Stimulated activated CD8-positive, alpha-beta memory T cell treated with anti-CD3 and anti-CD28 coated beads, Interleukin-2, amount 100 ng/mL, for 48 hours (primary cell): ENCODE measurements at regions not wholly inside any gene's neighbourhood (a gene's known extent, or its start where the extent isn't known, plus 50 kb on each side); places are given as distances from the start of the nearest gene placed in this dataset.
"Not testable (repeated sequence)": the region's sequence is repeated elsewhere in the genome, so short reads cannot be mapped to it uniquely, and the experiment has no call there.

Source experiments
- DNase-seq, 2 donors: peaks; one replicate each; pipeline ENCODE4 v3.0.0-alpha.2; 2020; ENCODE audit warnings: low read depth in 2 of 2

- DNase-seq: no peak
These were observed 160.1 kb upstream of the DAP start for GRCh38 chr5:10921160-10921559.

- no peak for DNase-seq
These were observed 159.4 kb upstream of the DAP start for GRCh38 chr5:10920400-10920799.

GRCh38 chr5:10914741-10915480, 153.9 kb upstream of the DAP start:
- no peak for DNase-seq

GRCh38 chr5:10913841-10914240, 152.8 kb upstream of the DAP start:
- no peak for DNase-seq

GRCh38 chr5:10913181-10913810, 152.3 kb upstream of the DAP start:
- DNase-seq: no peak

- DNase-seq: no peak
These were observed 151.4 kb upstream of the DAP start for GRCh38 chr5:10912435-10912834.

- no peak for DNase-seq
These were observed 149.2 kb upstream of the DAP start for GRCh38 chr5:10910261-10910660.

GRCh38 chr5:10904862-10905432, 143.9 kb upstream of the DAP start:
- no peak for DNase-seq

GRCh38 chr5:10903786-10904560, 142.9 kb upstream of the DAP start:
- DNase-seq: no peak

- no peak for DNase-seq
These were observed 141.1 kb upstream of the DAP start for GRCh38 chr5:10902145-10902544.

- DNase-seq: no peak
These were observed 137.5 kb upstream of the DAP start for GRCh38 chr5:10898514-10898913.

GRCh38 chr5:10896016-10896415, 135.0 kb upstream of the DAP start:
- no peak for DNase-seq

- no peak for DNase-seq
These were observed 133.5 kb upstream of the DAP start for GRCh38 chr5:10894445-10895054.

GRCh38 chr5:10892911-10893215, 131.8 kb upstream of the DAP start:
- no peak for DNase-seq

GRCh38 chr5:10892147-10892910, 131.3 kb upstream of the DAP start:
- no peak for DNase-seq

- no peak for DNase-seq
These were observed 130.2 kb upstream of the DAP start for GRCh38 chr5:10891193-10891592.

GRCh38 chr5:10886497-10886896, 125.5 kb upstream of the DAP start:
- DNase-seq: no peak

GRCh38 chr5:10885026-10885425, 124.0 kb upstream of the DAP start:
- DNase-seq: no peak

- DNase-seq: not testable (repeated sequence)
These were observed 122.9 kb upstream of the DAP start for GRCh38 chr5:10883945-10884344.

- DNase-seq: no peak
These were observed 119.9 kb upstream of the DAP start for GRCh38 chr5:10880934-10881333.

GRCh38 chr5:10876996-10877395, 116.0 kb upstream of the DAP start:
- DNase-seq: not testable (repeated sequence)
